Subcutaneous abdominal adipose tissue (tissue), 5 donors: ENCODE measurements at regions not wholly inside any gene's neighbourhood (a gene's known extent, or its start where the extent isn't known, plus 50 kb on each side); places are given as distances from the start of the nearest gene placed in this dataset.
"Not testable (repeated sequence)": the region's sequence is repeated elsewhere in the genome, so short reads cannot be mapped to it uniquely, and the experiment has no call there.

Experiments used
- H3K27ac ChIP-seq: one replicate; pipeline ENCODE4 v1.7.0; 2013; ENCODE audit warnings: low read depth, mild to moderate bottlenecking, inconsistent platforms, low read length, moderate library complexity
- H3K27me3 ChIP-seq, 5 donors: one replicate each; pipeline ENCODE4 v1.7.0; 2013; ENCODE audit warnings: low read length in 5 of 5, inconsistent platforms in 1 of 5; ENCODE audit not compliant: control insufficient read depth in 5 of 5, insufficient read depth in 4 of 5
- H3K36me3 ChIP-seq, 5 donors: one replicate each; pipeline ENCODE4 v1.7.0; 2013; ENCODE audit warnings: low read length in 5 of 5; ENCODE audit not compliant: control insufficient read depth in 5 of 5, insufficient read depth in 5 of 5
- H3K4me1 ChIP-seq, 5 donors: one replicate each; pipeline ENCODE4 v1.7.0; 2013; ENCODE audit warnings: low read length in 5 of 5, mild to moderate bottlenecking in 3 of 5, moderate library complexity in 1 of 5; ENCODE audit not compliant: control insufficient read depth in 5 of 5, insufficient read depth in 5 of 5
- H3K4me3 ChIP-seq, 5 donors: one replicate each; pipeline ENCODE4 v1.7.0; 2013; ENCODE audit warnings: low read length in 5 of 5, low read depth in 1 of 5
- H3K9ac ChIP-seq, 5 donors: one replicate each; pipeline ENCODE4 v1.7.0; 2013; ENCODE audit warnings: low read length in 5 of 5, mild to moderate bottlenecking in 4 of 5, moderate library complexity in 3 of 5
- H3K9me3 ChIP-seq, 5 donors: one replicate each; pipeline ENCODE4 v1.7.0; 2013; ENCODE audit warnings: low read length in 5 of 5; ENCODE audit not compliant: control insufficient read depth in 5 of 5
- donor health status: healthy.
- donor health status: healthy.
- donor health status: healthy.
- donor health status: healthy.
- donor health status: healthy.

DNA sequence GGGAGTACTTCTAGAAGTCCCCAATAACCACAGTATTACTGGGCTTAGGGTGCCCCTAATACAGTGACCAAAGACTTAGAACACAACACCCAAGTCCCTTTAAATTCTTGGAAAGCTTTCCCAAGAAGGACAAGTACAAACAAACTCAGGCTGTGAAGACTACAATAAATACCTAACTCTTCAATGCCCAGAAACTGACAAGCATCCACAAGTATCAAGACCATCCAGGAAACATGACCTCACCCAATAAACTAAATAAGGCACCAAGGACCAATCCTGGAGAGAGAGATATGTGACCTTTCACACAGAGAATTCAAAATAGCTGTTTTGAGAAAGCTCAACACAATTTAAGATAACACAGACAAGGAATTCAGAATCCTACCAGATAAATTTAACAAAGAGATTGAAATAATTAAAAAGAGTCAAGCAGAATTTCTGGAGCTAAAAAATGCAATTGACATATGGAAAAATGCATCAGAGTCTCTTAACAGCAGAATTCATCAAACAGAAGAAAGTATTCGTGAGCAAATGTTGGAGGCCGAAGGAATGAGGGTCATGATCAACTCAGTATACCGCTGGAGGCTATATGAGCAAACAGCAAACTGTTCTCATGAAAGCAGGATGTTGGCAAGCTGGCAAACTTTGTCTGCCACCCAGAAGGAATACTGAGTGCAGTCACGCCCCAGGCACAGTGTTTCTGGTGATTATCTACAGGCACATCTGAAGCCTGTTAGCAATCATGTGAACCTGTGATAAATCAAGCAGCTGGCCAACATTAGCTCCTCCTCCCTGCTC, 87.0 kb upstream of the NECTIN3 start:
- Histone ChIP-seq H3K27me3 (no peaks in the 10 kb centered on the region), H3K27ac (no peak overlapping the region), H3K4me1 (no peaks in the 10 kb centered on the region), H3K9me3 (peaks cover 0 to 3% (median 3%) of the 10 kb centered on the region in 5 donors), H3K36me3 (no peaks in the 10 kb centered on the region), H3K4me3 (no peak overlapping the region), H3K9ac (no peak overlapping the region)

- H3K4me3 ChIP-seq: no peak overlapping the region
- H3K36me3 ChIP-seq: no peaks in the 10 kb centered on the region
- no peaks in the 10 kb centered on the region for H3K4me1 ChIP-seq
- H3K27ac ChIP-seq: no peak overlapping the region
- no peaks in the 10 kb centered on the region for H3K27me3 ChIP-seq
- H3K9ac ChIP-seq: no peak overlapping the region
- peaks cover 0 to 3% (median 0%) of the 10 kb centered on the region in 5 donors for H3K9me3 ChIP-seq
These were observed 82.2 kb upstream of the NECTIN3 start for GRCh38 chr3:110989446-110989845.

DNA sequence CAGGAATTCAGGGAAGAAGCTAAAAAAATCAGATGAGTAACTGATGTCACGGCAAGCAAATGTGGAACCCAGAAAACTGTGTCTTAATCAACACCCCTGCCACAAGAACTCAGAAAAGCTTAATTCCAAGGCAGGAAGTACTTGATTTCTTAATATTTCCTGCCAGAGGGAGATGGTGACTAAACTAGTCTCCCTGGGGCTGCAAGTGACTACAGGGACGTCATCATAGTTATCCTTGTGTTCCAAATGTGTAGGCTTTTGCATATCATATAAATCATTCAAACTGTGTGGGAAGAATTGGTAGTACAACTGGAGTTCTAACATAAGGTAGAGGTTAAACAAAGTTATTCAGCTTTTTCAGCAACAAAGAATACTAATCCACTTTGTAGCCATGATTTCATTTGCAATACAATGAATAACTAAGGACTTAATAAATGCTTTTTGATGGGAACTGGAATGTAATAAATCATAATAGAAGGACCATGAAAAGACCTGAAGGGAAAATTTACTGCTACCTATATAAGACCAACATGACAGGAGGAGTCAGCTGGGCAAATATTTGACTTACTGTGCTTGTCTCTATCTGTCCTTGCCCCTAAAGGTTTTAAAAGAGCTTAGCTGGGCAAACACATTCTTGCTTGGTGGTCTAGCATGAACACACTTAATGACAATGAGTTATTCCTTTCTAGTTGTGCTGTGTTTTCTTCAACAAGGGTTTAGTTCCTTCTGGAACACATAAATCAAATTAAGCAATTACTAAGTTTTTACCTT, 76.0 kb upstream of the NECTIN3 start:
- no peak overlapping the region for H3K27ac ChIP-seq

DNA sequence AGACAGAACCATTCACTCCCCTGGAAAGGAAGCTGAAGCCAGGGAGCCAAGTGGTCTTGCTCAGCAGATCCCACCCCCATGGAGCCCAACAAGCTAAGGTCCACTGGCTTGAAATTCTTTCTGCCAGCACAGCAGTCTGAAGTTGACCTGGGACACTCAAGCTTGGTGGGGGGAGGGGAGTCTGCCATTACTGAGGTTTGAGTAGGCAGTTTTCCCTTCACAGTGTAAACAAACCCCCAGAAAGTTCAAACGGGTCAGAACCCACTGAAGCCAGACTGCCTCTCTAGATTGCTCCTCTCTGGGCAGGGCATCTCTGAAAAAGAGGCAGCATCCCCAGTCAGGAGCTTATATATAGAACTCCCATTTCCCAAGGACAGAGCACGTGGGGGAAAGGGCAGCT, 72.8 kb upstream of the NECTIN3 start:
- H3K4me1 ChIP-seq, H3K27ac ChIP-seq, H3K27me3 ChIP-seq, H3K4me3 ChIP-seq, H3K9ac ChIP-seq, H3K36me3 ChIP-seq, H3K9me3 ChIP-seq: not testable (repeated sequence)

More for the DNA sequence above, 76.0 kb upstream of the NECTIN3 start:
- no peak overlapping the region for H3K4me3 ChIP-seq
- no peak overlapping the region for H3K9ac ChIP-seq
- H3K4me1 ChIP-seq: peaks cover 0 to 3% (median 0%) of the 10 kb centered on the region in 5 donors
- H3K27me3 ChIP-seq: no peaks in the 10 kb centered on the region
- H3K36me3 ChIP-seq: no peaks in the 10 kb centered on the region
- H3K9me3 ChIP-seq: no peaks in the 10 kb centered on the region

DNA sequence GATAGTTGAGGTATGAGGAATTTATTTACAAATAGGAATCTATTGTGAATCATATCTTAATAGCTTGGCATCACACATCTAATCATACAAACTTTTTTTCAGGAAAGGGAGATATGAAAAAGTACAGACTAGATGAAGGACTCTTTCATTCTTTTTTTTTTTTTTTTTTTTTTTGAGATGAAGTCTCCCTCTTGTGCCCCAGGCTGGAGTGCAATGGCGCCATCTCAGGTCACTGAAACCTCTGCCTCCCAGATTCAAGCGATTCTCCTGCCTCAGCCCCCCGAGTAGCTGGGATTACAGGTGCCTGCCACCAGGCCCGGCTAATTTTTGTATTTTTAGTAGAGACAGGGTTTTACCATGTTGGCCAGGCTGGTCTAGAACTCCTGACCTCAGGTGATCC, 65.1 kb upstream of the NECTIN3 start:
- H3K4me1 ChIP-seq, H3K9ac ChIP-seq, H3K36me3 ChIP-seq, H3K27me3 ChIP-seq, H3K27ac ChIP-seq, H3K4me3 ChIP-seq, H3K9me3 ChIP-seq: not testable (repeated sequence)

DNA sequence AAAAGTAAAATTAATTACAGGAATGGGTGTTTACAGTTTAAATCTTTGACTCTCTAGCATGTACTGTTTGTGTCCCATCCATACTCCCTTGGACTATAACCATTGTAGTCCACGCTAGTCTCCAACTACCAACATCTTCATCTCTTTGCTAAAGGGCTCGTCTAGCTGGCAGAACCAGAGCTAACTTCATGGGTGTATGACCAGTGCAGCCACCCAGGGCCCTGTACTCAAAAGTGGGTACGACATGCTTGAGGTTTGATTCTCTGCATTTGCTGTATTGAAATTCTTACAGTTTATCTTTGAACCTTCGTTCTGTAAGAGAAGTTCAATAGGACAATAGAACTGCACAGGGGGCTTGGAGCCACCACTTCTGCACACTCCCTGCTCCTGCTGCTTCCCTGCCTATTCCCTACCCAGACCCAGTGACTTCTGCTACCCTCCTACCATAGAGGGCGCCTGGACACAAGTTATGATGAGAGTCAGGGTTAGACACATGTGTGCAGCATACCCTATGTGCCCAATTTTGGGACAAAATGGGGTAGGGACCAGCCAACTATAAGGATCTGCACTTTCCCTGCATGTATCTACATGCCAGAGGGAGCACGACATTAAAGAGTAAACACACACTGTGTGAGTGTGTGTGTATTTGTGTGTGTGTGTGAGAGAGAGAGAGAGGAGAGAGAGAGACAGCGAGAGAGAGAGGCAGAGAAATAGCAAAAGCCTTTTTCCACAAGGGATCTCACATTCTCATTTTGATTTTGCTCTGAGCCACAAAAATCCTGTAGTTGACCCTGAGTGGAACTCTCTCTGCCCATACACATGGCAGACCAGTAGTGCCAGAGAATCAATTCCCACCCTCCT, 59.0 kb upstream of the NECTIN3 start:
- no peaks in the 10 kb centered on the region for H3K9me3 ChIP-seq
- H3K36me3 ChIP-seq: no peaks in the 10 kb centered on the region
- no peaks in the 10 kb centered on the region for H3K4me1 ChIP-seq
- no peak overlapping the region for H3K4me3 ChIP-seq
- H3K27ac ChIP-seq: no peak overlapping the region
- H3K27me3 ChIP-seq: no peaks in the 10 kb centered on the region
- H3K9ac ChIP-seq: no peak overlapping the region
